NT2/D1 (cell line): ENCODE measurements at regions not wholly inside any gene's neighbourhood (a gene's known extent, or its start where the extent isn't known, plus 50 kb on each side); places are given as distances from the start of the nearest gene placed in this dataset.

Experiments
- DNase-seq: peaks from one replicate; pipeline ENCODE4 v3.0.0-alpha.2; 2011; ENCODE audit warnings: low read depth, low spot score
- H3K27me3 ChIP-seq: 2 replicates; pipeline ENCODE4 v1.6.0; 2011; ENCODE audit warnings: mild to moderate bottlenecking; ENCODE audit not compliant: insufficient read length, insufficient read depth
- H3K36me3 ChIP-seq: 2 replicates; pipeline ENCODE4 v1.6.1; 2011; ENCODE audit warnings: mild to moderate bottlenecking, low read length, mixed read lengths; ENCODE audit not compliant: insufficient read depth, insufficient read length
- H3K4me1 ChIP-seq: 2 replicates; pipeline ENCODE4 v1.5.1; 2011; ENCODE audit not compliant: insufficient read depth, insufficient read length
- H3K4me3 ChIP-seq: 2 replicates; pipeline ENCODE4 v1.5.1; 2011; ENCODE audit warnings: low read depth; ENCODE audit not compliant: insufficient read length
- H3K9ac ChIP-seq: 2 replicates; pipeline ENCODE4 v1.6.0; 2011; ENCODE audit warnings: low read depth; ENCODE audit not compliant: insufficient read length
- H3K9me3 ChIP-seq: 2 replicates; pipeline ENCODE4 v1.5.1; 2011; ENCODE audit warnings: mild to moderate bottlenecking, low read length; ENCODE audit not compliant: insufficient read depth
- SUZ12 ChIP-seq: IDR thresholded peaks from 2 replicates; pipeline ENCODE4 v1.6.1; 2011; ENCODE audit not compliant: insufficient read length, insufficient read depth; ENCODE audit errors: extremely low read depth
- YY1 ChIP-seq: IDR thresholded peaks from 2 replicates; pipeline ENCODE4 v1.6.1; 2011; ENCODE audit not compliant: insufficient read length, insufficient read depth
- ZNF274 ChIP-seq: IDR thresholded peaks from 2 replicates; pipeline ENCODE4 v1.6.1; 2011; ENCODE audit warnings: mild to moderate bottlenecking, low read depth, low read length

- no peaks in the 10 kb centered on the region for H3K9me3 ChIP-seq
- H3K9ac ChIP-seq, result no peak overlapping the region
- no peak for DNase-seq
- H3K4me1 ChIP-seq, result no peaks in the 10 kb centered on the region
- H3K36me3 ChIP-seq, result no peaks in the 10 kb centered on the region
- TF ChIP-seq ZNF274, result no peak
- no peak for TF ChIP-seq SUZ12
- TF ChIP-seq YY1, result no peak
- H3K27me3 ChIP-seq, result no peaks in the 10 kb centered on the region
- no peak overlapping the region for H3K4me3 ChIP-seq
Measured at GRCh38 chr7:145876376-145876775, 240.2 kb upstream of the CNTNAP2 start.

- no peaks in the 10 kb centered on the region for H3K27me3 ChIP-seq
- no peak overlapping the region for H3K4me3 ChIP-seq
- H3K4me1 ChIP-seq, result no peaks in the 10 kb centered on the region
- no peaks in the 10 kb centered on the region for H3K9me3 ChIP-seq
- no peaks in the 10 kb centered on the region for H3K36me3 ChIP-seq
- H3K9ac ChIP-seq, result no peak overlapping the region
- no peak for TF ChIP-seq ZNF274
- no peak for TF ChIP-seq SUZ12
- no peak for TF ChIP-seq YY1
- no peak for DNase-seq
Measured at GRCh38 chr7:145875267-145875666, 241.3 kb upstream of the CNTNAP2 start.

GRCh38 chr7:145868935-145869334 lies 247.7 kb upstream of the CNTNAP2 start:
- no peaks in the 10 kb centered on the region for H3K9me3 ChIP-seq
- H3K4me3 ChIP-seq, result no peak overlapping the region
- H3K9ac ChIP-seq, result no peak overlapping the region
- DNase-seq, result no peak
- no peaks in the 10 kb centered on the region for H3K36me3 ChIP-seq
- no peaks in the 10 kb centered on the region for H3K4me1 ChIP-seq
- H3K27me3 ChIP-seq, result no peaks in the 10 kb centered on the region
- no peak for TF ChIP-seq SUZ12
- no peak for TF ChIP-seq ZNF274
- no peak for TF ChIP-seq YY1

- Histone ChIP-seq H3K9me3 (no peaks in the 10 kb centered on the region), H3K36me3 (no peaks in the 10 kb centered on the region), H3K4me1 (no peaks in the 10 kb centered on the region), H3K9ac (no peak overlapping the region), H3K27me3 (no peaks in the 10 kb centered on the region), H3K4me3 (no peak overlapping the region)
- TF ChIP-seq ZNF274, result no peak
- no peak for TF ChIP-seq SUZ12
- no peak for TF ChIP-seq YY1
- no peak for DNase-seq
Measured at GRCh38 chr7:145862212-145862611, 254.4 kb upstream of the CNTNAP2 start.

GRCh38 chr7:145860809-145861208 lies 255.8 kb upstream of the CNTNAP2 start:
- Histone ChIP-seq H3K27me3 (no peaks in the 10 kb centered on the region), H3K36me3 (no peaks in the 10 kb centered on the region), H3K4me3 (no peak overlapping the region), H3K4me1 (no peaks in the 10 kb centered on the region), H3K9me3 (no peaks in the 10 kb centered on the region), H3K9ac (no peak overlapping the region)
- no peak for DNase-seq
- TF ChIP-seq YY1, result no peak
- no peak for TF ChIP-seq SUZ12

- Histone ChIP-seq H3K36me3 (no peaks in the 10 kb centered on the region), H3K9me3 (no peaks in the 10 kb centered on the region), H3K4me1 (no peaks in the 10 kb centered on the region), H3K9ac (no peak overlapping the region), H3K27me3 (no peaks in the 10 kb centered on the region), H3K4me3 (no peak overlapping the region)
- DNase-seq, result no peak
- TF ChIP-seq ZNF274, result no peak
- no peak for TF ChIP-seq SUZ12
- TF ChIP-seq YY1, result no peak
Measured at GRCh38 chr7:145850636-145851035, 266.0 kb upstream of the CNTNAP2 start.

GRCh38 chr7:145848691-145849090 lies 267.9 kb upstream of the CNTNAP2 start:
- Histone ChIP-seq H3K9me3 (no peaks in the 10 kb centered on the region), H3K4me1 (no peaks in the 10 kb centered on the region), H3K9ac (no peak overlapping the region), H3K36me3 (no peaks in the 10 kb centered on the region), H3K27me3 (no peaks in the 10 kb centered on the region), H3K4me3 (no peak overlapping the region)
- DNase-seq, result peak; percentile 40
- TF ChIP-seq YY1, result no peak

- no peak for DNase-seq
- H3K4me3 ChIP-seq, result no peak overlapping the region
- no peaks in the 10 kb centered on the region for H3K4me1 ChIP-seq
- H3K9ac ChIP-seq, result no peak overlapping the region
- no peaks in the 10 kb centered on the region for H3K9me3 ChIP-seq
- no peak for TF ChIP-seq YY1
- TF ChIP-seq SUZ12, result no peak
- TF ChIP-seq ZNF274, result no peak
- H3K27me3 ChIP-seq, result no peaks in the 10 kb centered on the region
- H3K36me3 ChIP-seq, result no peaks in the 10 kb centered on the region
Measured at GRCh38 chr7:145845345-145845744, 271.3 kb upstream of the CNTNAP2 start.
